GM12891 (cell line): ENCODE measurements at regions not wholly inside any gene's neighbourhood (a gene's known extent, or its start where the extent isn't known, plus 50 kb on each side); places are given as distances from the start of the nearest gene placed in this dataset.

Source experiments
- PAX5 ChIP-seq: IDR thresholded peaks from 2 replicates; pipeline ENCODE4 v1.6.1; 2011; ENCODE audit warnings: low read length, moderate library complexity, mild to moderate bottlenecking; ENCODE audit not compliant: insufficient read depth, severe bottlenecking
- POLR2A ChIP-seq: IDR thresholded peaks from 2 replicates; pipeline ENCODE4 v1.6.1; 2011; ENCODE audit warnings: low read depth, low read length, control low read depth
- POLR2AphosphoS5 ChIP-seq: IDR thresholded peaks from 2 replicates; pipeline ENCODE4 v1.6.1; 2011; ENCODE audit warnings: low read depth, low read length, control low read depth
- POU2F2 ChIP-seq: IDR thresholded peaks from 2 replicates; pipeline ENCODE4 v1.6.1; 2011; ENCODE audit warnings: low read depth, mild to moderate bottlenecking, control low read depth, low read length, moderate library complexity
- SPI1 ChIP-seq: IDR thresholded peaks from 2 replicates; pipeline ENCODE4 v1.6.1; 2011; ENCODE audit warnings: low read depth, low read length, control low read depth
- TAF1 ChIP-seq: IDR thresholded peaks from 2 replicates; pipeline ENCODE4 v1.6.1; 2011; ENCODE audit warnings: low read depth, low read length, control low read depth

DNA sequence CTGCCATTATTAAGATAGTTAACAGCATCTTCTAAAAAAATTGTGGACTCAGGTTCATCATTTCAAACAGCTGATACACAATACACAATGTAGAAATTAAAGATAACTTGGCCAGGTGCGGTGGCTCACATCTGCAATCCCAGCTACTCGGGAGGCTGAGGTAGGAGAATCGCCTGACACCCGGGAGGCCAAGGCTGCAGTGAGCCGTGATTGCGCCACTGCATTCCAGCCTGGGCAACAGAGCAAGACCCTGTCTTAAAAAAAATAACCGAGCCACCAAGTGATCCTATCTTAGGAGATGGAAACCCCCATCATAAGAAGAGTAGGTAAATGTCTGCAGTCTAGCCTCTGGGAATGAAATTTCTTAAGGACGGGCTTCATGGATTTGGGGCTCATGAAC is 241.7 kb downstream of the PIK3R1 start:
- no peak for TF ChIP-seq POLR2A
- no peak for TF ChIP-seq TAF1
- no peak for TF ChIP-seq PAX5
- no peak for TF ChIP-seq POLR2AphosphoS5
- TF ChIP-seq SPI1: no peak
- no peak for TF ChIP-seq POU2F2
